ENCODE measurements at regions not wholly inside any gene's neighbourhood (a gene's known extent, or its start where the extent isn't known, plus 50 kb on each side); places are given as distances from the start of the nearest gene placed in this dataset.
"Not testable (repeated sequence)": the region's sequence is repeated elsewhere in the genome, so short reads cannot be mapped to it uniquely, and the experiment has no call there.

DNA sequence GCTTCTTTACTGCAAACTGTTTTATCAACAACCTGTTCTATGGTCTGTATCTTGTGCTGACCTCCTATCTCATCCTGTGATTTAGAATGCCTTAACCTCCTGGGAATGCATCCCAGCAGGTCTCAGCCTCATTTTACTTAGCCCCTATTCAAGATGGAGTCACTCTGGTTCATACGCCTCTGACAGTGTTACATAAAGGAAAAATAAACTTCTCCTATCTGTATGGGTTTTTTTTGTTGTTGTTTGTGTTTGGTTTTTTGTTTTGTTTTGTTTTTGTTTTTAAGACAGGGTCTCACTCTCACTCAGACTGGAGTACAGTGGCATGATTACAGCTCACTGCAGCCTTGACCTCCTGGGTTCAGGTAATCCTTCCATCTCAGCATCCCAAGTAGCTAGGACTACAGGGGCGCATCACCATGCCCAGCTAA is 62.1 kb downstream of the RESF1 start (continued):
- TF ChIP-seq, protein P1, sequence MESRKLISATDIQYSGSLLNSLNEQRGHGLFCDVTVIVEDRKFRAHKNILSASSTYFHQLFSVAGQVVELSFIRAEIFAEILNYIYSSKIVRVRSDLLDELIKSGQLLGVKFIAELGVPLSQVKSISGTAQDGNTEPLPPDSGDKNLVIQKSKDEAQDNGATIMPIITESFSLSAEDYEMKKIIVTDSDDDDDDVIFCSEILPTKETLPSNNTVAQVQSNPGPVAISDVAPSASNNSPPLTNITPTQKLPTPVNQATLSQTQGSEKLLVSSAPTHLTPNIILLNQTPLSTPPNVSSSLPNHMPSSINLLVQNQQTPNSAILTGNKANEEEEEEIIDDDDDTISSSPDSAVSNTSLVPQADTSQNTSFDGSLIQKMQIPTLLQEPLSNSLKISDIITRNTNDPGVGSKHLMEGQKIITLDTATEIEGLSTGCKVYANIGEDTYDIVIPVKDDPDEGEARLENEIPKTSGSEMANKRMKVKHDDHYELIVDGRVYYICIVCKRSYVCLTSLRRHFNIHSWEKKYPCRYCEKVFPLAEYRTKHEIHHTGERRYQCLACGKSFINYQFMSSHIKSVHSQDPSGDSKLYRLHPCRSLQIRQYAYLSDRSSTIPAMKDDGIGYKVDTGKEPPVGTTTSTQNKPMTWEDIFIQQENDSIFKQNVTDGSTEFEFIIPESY (IDR thresholded peaks at IDR 0.05), result no peak
- no peak for TF ChIP-seq FOXA2 (IDR thresholded peaks at IDR 0.05)

DNA sequence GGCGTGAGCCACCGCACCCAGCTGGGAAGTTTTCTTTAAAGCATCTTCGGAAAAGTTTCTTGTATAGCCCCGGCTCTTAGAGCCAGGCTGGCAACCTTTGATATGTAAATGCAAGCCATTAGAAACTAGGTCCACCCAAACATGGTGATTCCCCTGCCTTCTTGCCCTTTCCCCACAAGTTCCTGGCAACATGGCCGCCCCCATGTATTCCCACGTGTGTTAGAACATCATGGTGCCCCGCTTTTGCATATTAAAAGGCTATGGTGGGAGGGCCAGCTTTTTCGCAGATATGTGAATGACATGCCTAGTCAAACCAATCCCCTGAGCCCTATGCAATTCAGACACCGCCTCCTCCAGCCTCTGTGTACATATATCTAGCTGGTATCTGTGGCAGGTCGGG is 63.2 kb downstream of the RESF1 start:
- H3K4me3 ChIP-seq (ENCODE audit: low read depth in 1 of 3, low read length in 3 of 3); H3K27ac ChIP-seq (ENCODE audit: low read depth in 1 of 2, low read length in 2 of 2); H3K9me3 ChIP-seq (ENCODE audit: control insufficient read depth in 4 of 4, low read length in 3 of 4); H3K4me1 ChIP-seq (ENCODE audit: control insufficient read depth in 4 of 4, insufficient read depth in 4 of 4, low read length in 3 of 4); H3K36me3 ChIP-seq (ENCODE audit: control insufficient read depth in 4 of 4, insufficient read depth in 3 of 4, low read depth in 1 of 4, low read length in 3 of 4); DNase-seq (ENCODE audit: low spot score); H3K9ac ChIP-seq (ENCODE audit: low read depth in 1 of 2, low read length in 2 of 2); H3K27me3 ChIP-seq (ENCODE audit: control insufficient read depth in 4 of 4, insufficient read depth in 4 of 4, low read length in 3 of 4): not testable (repeated sequence)
- WGBS, result 95% methylated on average over 10 of the region's 10 CpGs

DNA sequence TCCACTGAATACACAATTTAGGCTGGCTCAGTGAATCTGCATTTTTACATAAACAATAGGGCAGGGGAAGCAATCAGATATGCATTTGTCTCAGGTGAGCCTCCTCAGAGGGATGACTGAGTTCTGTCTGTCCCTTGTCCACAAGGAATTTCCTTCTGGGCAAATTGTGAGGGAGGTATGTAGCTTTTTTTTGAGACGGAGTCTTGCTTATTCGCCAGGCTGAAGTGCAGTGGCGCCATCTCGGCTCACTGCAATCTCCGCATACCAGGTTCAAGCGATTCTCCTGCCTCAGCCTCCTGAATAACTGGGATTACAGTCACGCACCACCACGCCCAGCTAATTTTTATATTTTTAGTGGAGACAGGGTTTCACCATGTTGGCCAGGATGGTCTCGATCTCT is 64.6 kb downstream of the RESF1 start:
- not testable (repeated sequence) for H3K27me3 ChIP-seq (ENCODE audit: control insufficient read depth in 4 of 4, insufficient read depth in 4 of 4, low read length in 3 of 4); H3K9me3 ChIP-seq (ENCODE audit: control insufficient read depth in 4 of 4, low read length in 3 of 4); H3K9ac ChIP-seq (ENCODE audit: low read depth in 1 of 2, low read length in 2 of 2); DNase-seq (ENCODE audit: low spot score); H3K36me3 ChIP-seq (ENCODE audit: control insufficient read depth in 4 of 4, insufficient read depth in 3 of 4, low read depth in 1 of 4, low read length in 3 of 4); H3K4me3 ChIP-seq (ENCODE audit: low read depth in 1 of 3, low read length in 3 of 3); H3K27ac ChIP-seq (ENCODE audit: low read depth in 1 of 2, low read length in 2 of 2); H3K4me1 ChIP-seq (ENCODE audit: control insufficient read depth in 4 of 4, insufficient read depth in 4 of 4, low read length in 3 of 4)
- 93% methylated on average over 9 of the region's 9 CpGs for WGBS

GRCh38 chr12:32024884-32025592 is 65.8 kb downstream of the RESF1 start:
- Histone ChIP-seq H3K27ac (ENCODE audit: low read depth in 1 of 2, low read length in 2 of 2) (no peak overlapping the region), H3K27me3 (ENCODE audit: control insufficient read depth in 4 of 4, insufficient read depth in 4 of 4, low read length in 3 of 4) (no peaks in the 10 kb centered on the region), H3K4me1 (ENCODE audit: control insufficient read depth in 4 of 4, insufficient read depth in 4 of 4, low read length in 3 of 4) (no peaks in the 10 kb centered on the region), H3K9ac (ENCODE audit: low read depth in 1 of 2, low read length in 2 of 2) (no peak overlapping the region), H3K36me3 (ENCODE audit: control insufficient read depth in 4 of 4, insufficient read depth in 3 of 4, low read depth in 1 of 4, low read length in 3 of 4) (no peaks in the 10 kb centered on the region), H3K9me3 (ENCODE audit: control insufficient read depth in 4 of 4, low read length in 3 of 4) (no peaks in the 10 kb centered on the region), H3K4me3 (ENCODE audit: low read depth in 1 of 3, low read length in 3 of 3) (no peak overlapping the region)
- TF ChIP-seq YY1 (IDR thresholded peaks at IDR 0.05), result no peak
- DNase-seq (ENCODE audit: low spot score), result no peak
- WGBS, result 87% methylated on average over 8 of the region's 8 CpGs

- DNase-seq (ENCODE audit: low spot score), result no peak
- Histone ChIP-seq H3K4me1 (ENCODE audit: control insufficient read depth in 4 of 4, insufficient read depth in 4 of 4, low read length in 3 of 4) (no peaks in the 10 kb centered on the region), H3K27ac (ENCODE audit: low read depth in 1 of 2, low read length in 2 of 2) (no peak overlapping the region), H3K4me3 (ENCODE audit: low read depth in 1 of 3, low read length in 3 of 3) (no peak overlapping the region), H3K9me3 (ENCODE audit: control insufficient read depth in 4 of 4, low read length in 3 of 4) (no peaks in the 10 kb centered on the region), H3K36me3 (ENCODE audit: control insufficient read depth in 4 of 4, insufficient read depth in 3 of 4, low read depth in 1 of 4, low read length in 3 of 4) (no peaks in the 10 kb centered on the region), H3K27me3 (ENCODE audit: control insufficient read depth in 4 of 4, insufficient read depth in 4 of 4, low read length in 3 of 4) (no peaks in the 10 kb centered on the region), H3K9ac (ENCODE audit: low read depth in 1 of 2, low read length in 2 of 2) (no peak overlapping the region)
- WGBS, result 85% methylated on average over 8 of the region's 8 CpGs
- TF ChIP-seq SP1 (IDR thresholded peaks at IDR 0.05) (no peak), ATF3 (IDR thresholded peaks at IDR 0.05) (no peak), CTCF (IDR thresholded peaks at IDR 0.05; ENCODE audit: low read depth, low read length, missing input control) (no peak), FOXA2 (IDR thresholded peaks at IDR 0.05) (no peak), NR2F2 (IDR thresholded peaks at IDR 0.05) (no peak), REST (IDR thresholded peaks at IDR 0.05) (no peak), HNF4G (IDR thresholded peaks at IDR 0.05) (no peak), FOXA1 (IDR thresholded peaks at IDR 0.05) (no peak)
- TF ChIP-seq, protein P2, sequence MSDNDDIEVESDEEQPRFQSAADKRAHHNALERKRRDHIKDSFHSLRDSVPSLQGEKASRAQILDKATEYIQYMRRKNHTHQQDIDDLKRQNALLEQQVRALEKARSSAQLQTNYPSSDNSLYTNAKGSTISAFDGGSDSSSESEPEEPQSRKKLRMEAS (IDR thresholded peaks at IDR 0.05), result no peak
- TF ChIP-seq, protein P1 (IDR thresholded peaks at IDR 0.05), result no peak
Observed at GRCh38 chr12:32025906-32026305, 66.7 kb downstream of the RESF1 start.
